ENCODE measurements at regions not wholly inside any gene's neighbourhood (a gene's known extent, or its start where the extent isn't known, plus 50 kb on each side); places are given as distances from the start of the nearest gene placed in this dataset.

DNA sequence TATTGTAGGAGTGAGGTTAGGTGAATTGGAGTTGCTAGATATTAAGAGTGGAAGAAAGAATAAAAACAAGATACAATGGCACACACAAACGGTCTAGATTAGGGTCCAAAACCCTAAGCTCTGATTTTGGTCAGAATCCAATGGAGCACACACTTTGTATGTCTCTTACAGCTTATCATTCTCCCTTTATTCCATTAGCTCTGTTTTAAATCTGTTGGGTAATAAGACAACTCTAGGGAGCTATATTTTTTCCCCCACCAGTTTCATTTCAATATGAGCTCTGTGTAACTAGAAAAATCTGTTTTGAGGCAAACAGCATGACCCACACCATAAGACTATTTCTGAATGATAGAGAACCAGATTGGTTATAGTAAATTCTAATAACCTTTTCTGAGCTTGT is 465.6 kb downstream of the ADGRL2 start:
- TF ChIP-seq EZH2 (IDR thresholded peaks at IDR 0.05) (no peak), POLR2AphosphoS5 (IDR thresholded peaks at IDR 0.05; ENCODE audit: borderline replicate concordance, low read depth, low read length) (no peak)

Data from SK-N-MC (cell line).